ENCODE measurements at regions not wholly inside any gene's neighbourhood (a gene's known extent, or its start where the extent isn't known, plus 50 kb on each side); places are given as distances from the start of the nearest gene placed in this dataset.

- FAIRE-seq (no peak), ATAC-seq (no peak), DNase-seq (ENCODE audit: low spot score) (no peak)
- Histone ChIP-seq H3K27me3 (ENCODE audit: control insufficient read depth in 1 of 2, insufficient read depth in 2 of 2, low read length in 2 of 2) (no peaks in the 10 kb centered on the region), H3K9ac (ENCODE audit: insufficient read depth, low read depth, low read length) (no peak overlapping the region), H4K20me1 (ENCODE audit: insufficient read depth, low read length) (no peaks in the 10 kb centered on the region), H3K9me3 (ENCODE audit: low read length) (no peaks in the 10 kb centered on the region), H3K4me1 (ENCODE audit: insufficient read depth, low read length) (no peaks in the 10 kb centered on the region), H3K79me2 (ENCODE audit: insufficient read depth, low read length) (no peaks in the 10 kb centered on the region), H3K27ac (ENCODE audit: extremely low read length, insufficient read depth, low read length) (no peak overlapping the region), H3K36me3 (replicated peaks in 1 of 2; ENCODE audit: control insufficient read depth in 1 of 2, insufficient read depth in 2 of 2, low read length in 2 of 2) (no peaks in the 10 kb centered on the region), H3K4me3 (replicated peaks in 1 of 3; ENCODE audit: insufficient read depth in 1 of 3, low read depth in 2 of 3, low read length in 3 of 3) (no peak overlapping the region), H2AFZ (ENCODE audit: low read length) (no peak overlapping the region), H3K4me2 (ENCODE audit: low read depth, low read length) (no peak overlapping the region)
- in situ Hi-C loops (cut with HindIII; ENCODE audit: extremely low pct_ligation_motif_present, low pct_unique_long_range_greater_than_20kb), result loop anchor here (10.0 kb wide), 1 partner anchor 355 kb away; no protein-coding TSS in a partner anchor
- BruUV-seq (replicated peaks), result no TSS peak
- WGBS (ENCODE audit: low lambda C conversion rate), result 0% methylated on average over 1 of the region's 1 CpG
- CTCF ChIA-PET (ENCODE audit: low intra/inter-chr PET ratio, low total read pairs), result no interaction called here
- intact Hi-C loops (cut with micrococcal nuclease; ENCODE audit: unreplicated experiment), result loop anchor here (10.0 kb wide), 2 partner anchors 215 to 445 kb away; no protein-coding TSS in a partner anchor
- no peak for TF ChIP-seq ZNF230 (CRISPR knock-in tag; IDR thresholded peaks at IDR 0.05)
- no peak for TF ChIP-seq HOXA7 (CRISPR knock-in tag; IDR thresholded peaks at IDR 0.05)
- no peak for TF ChIP-seq SOX5 (CRISPR knock-in tag; IDR thresholded peaks at IDR 0.05; ENCODE audit: borderline replicate concordance)
- TF ChIP-seq UBTF (CRISPR knock-in tag; IDR thresholded peaks at IDR 0.05), result no peak
- no peak for TF ChIP-seq ARID5B (CRISPR knock-in tag; IDR thresholded peaks at IDR 0.05)
- POLR2A ChIA-PET, result no interaction called here
These were observed 119.5 kb upstream of the PLCXD3 start for GRCh38 chr5:41629897-41630296.
